Esophagus (tissue), 2 donors: ENCODE measurements at regions not wholly inside any gene's neighbourhood (a gene's known extent, or its start where the extent isn't known, plus 50 kb on each side); places are given as distances from the start of the nearest gene placed in this dataset.

Source experiments
- H3K27ac ChIP-seq, 2 donors: one replicate each; pipeline ENCODE4 v1.5.1; 2013; ENCODE audit warnings: low read depth in 2 of 2, mild to moderate bottlenecking in 2 of 2, inconsistent platforms in 1 of 2, low read length in 1 of 2, moderate library complexity in 1 of 2
- H3K27me3 ChIP-seq, 2 donors: one replicate each; pipeline ENCODE4 v1.6.1; 2013; ENCODE audit warnings: low read length in 2 of 2, control low read depth in 1 of 2, mild to moderate bottlenecking in 1 of 2; ENCODE audit not compliant: insufficient read depth in 2 of 2, control insufficient read depth in 1 of 2
- H3K36me3 ChIP-seq, 2 donors: one replicate each; pipeline ENCODE4 v1.6.1; 2013; ENCODE audit warnings: low read length in 1 of 2; ENCODE audit not compliant: control insufficient read depth in 2 of 2, insufficient read depth in 2 of 2
- H3K4me1 ChIP-seq, 2 donors: one replicate each; pipeline ENCODE4 v1.6.1; 2013; ENCODE audit warnings: low read length in 1 of 2; ENCODE audit not compliant: control insufficient read depth in 2 of 2, insufficient read depth in 2 of 2
- H3K4me3 ChIP-seq, 2 donors: one replicate each; pipeline ENCODE4 v1.5.1; 2013; ENCODE audit warnings: low read length in 2 of 2, mild to moderate bottlenecking in 2 of 2, low read depth in 1 of 2, moderate library complexity in 1 of 2
- H3K9me3 ChIP-seq, 2 donors: one replicate each; pipeline ENCODE4 v1.6.1; 2013; ENCODE audit warnings: mild to moderate bottlenecking in 2 of 2, low read depth in 1 of 2, low read length in 1 of 2, moderate library complexity in 1 of 2; ENCODE audit not compliant: control insufficient read depth in 2 of 2, insufficient read depth in 1 of 2
- WGBS, 2 donors: extraction: QIAGEN DNeasy Blood & Tissue Kit; methylation state at CpG; one replicate each; pipeline ENCODE4 v1.1.7; 2013; 5-methylcytosine and 5-hydroxymethylcytosine counted together
- donor health status: healthy with polysubstance abuse.
- donor health status: Bipolar disorder and iron deficiency.

DNA sequence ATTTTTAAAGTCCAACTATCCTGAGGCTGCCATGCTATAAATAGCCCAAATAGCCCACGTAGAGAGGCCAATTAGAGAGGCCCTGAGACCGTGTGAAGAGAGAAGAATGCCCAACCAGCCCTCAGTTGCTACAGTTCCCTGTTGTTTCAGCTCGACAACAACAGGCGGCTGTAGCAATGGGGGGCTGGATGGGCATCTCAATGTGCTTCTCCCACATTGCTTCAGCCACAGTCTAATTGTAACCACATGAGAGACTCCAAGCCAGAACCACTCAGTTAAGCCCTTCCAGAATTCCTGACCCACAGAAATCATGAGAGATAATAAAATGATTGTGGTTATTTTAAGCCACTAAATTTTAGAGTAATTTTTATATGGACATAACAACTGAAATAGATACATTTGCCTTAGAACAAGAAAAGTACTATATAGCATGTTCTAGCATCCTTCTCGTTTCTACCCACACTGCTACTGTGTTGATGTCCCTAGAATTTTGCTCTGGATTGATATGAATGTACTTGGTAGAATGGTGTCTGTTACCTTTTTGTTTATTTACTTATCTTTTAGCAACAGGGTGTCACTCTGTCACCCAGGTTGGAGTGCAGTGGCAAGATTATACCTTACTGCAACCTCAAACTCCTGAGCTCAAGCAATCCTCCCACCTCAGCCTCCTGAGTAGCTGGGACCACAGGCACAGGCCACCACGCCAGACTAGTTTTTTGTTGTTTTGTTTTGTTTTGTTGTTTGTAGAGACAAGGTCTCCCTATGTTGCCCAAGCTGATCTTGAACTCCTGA lies 436.4 kb downstream of the BCOR start:
- Histone ChIP-seq H3K9me3 (no peaks in the 10 kb centered on the region), H3K4me3 (no peak overlapping the region), H3K27me3 (no peaks in the 10 kb centered on the region), H3K4me1 (no peaks in the 10 kb centered on the region), H3K36me3 (no peaks in the 10 kb centered on the region), H3K27ac (no peak overlapping the region)
- 68 to 88% methylated on average over 6 of the region's 6 CpGs for WGBS, 2 donors

DNA sequence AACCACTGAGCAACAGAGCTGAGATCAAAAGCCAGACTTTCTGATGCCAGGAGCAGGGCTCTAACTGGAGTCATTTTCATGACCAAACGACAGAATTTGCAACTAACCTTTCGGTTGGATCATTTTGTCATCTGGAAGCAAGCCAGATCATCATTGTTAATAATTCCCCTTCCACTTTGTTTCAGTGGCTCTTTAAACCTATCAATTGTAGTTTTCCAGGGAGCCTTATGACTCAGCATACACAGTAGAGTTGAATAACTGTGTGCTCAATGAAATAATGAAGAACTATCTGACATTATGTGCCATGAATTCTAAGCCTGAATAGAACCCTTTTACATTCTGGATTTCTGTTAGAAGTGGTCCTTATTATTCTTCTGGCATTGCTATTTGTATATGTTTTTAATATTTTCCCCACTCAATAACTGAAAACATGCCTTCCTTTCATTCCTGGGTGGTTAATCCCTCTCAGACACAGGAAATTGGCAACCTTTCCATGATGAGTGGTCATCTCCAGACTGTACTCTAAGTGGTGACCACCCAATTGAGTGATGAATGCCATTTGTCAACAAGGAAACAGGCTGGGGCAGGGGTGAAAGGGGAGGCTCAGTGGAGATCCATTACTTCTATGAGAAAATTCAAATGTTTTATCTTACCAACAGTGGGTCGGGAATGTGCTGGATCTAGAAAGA lies 431.8 kb downstream of the BCOR start:
- WGBS, 2 donors = 58 to 61% methylated on average over 3 of the region's 3 CpGs
- Histone ChIP-seq H3K36me3 (no peaks in the 10 kb centered on the region), H3K27ac (no peak overlapping the region), H3K4me3 (no peak overlapping the region), H3K4me1 (no peaks in the 10 kb centered on the region), H3K27me3 (peaks cover 0 to 2% of the 10 kb centered on the region in 2 donors), H3K9me3 (no peaks in the 10 kb centered on the region)

DNA sequence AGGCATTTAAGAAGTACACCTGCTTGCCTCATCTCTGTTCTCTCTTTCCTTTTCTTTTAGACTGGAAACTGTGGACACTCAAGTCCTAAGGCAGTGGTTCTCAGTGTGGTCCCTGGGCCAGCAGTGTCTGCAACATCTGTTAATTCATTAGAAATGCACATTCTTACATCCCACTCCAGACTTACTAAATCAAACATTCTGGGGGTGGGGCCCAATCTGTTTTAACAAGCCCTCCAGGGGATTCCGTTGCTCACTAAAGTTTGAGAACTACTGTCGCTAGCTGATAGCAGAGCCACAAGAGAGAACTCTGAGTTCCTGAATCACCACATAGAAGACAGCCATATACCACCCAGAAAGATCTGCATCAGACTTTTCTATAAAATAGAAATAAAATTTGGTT lies 430.6 kb downstream of the BCOR start:
- Histone ChIP-seq H3K36me3 (no peaks in the 10 kb centered on the region), H3K27ac (no peak overlapping the region), H3K4me1 (no peaks in the 10 kb centered on the region), H3K27me3 (peaks cover 0 to 3% of the 10 kb centered on the region in 2 donors), H3K4me3 (no peak overlapping the region), H3K9me3 (peaks cover 0 to 3% of the 10 kb centered on the region in 2 donors)
- whole genome bisulfite sequencing, 2 donors = 66 to 86% methylated on average over 2 of the region's 2 CpGs

GRCh38 chrX:39667736-39668482 lies 429.8 kb downstream of the BCOR start:
- Histone ChIP-seq H3K4me1 (no peaks in the 10 kb centered on the region), H3K27ac (no peak overlapping the region), H3K27me3 (peaks cover 0 to 3% of the 10 kb centered on the region in 2 donors), H3K9me3 (peaks cover 0 to 3% of the 10 kb centered on the region in 2 donors), H3K4me3 (no peak overlapping the region), H3K36me3 (no peaks in the 10 kb centered on the region)
- WGBS, 2 donors = 75 to 89% methylated on average over 9 of the region's 9 CpGs

DNA sequence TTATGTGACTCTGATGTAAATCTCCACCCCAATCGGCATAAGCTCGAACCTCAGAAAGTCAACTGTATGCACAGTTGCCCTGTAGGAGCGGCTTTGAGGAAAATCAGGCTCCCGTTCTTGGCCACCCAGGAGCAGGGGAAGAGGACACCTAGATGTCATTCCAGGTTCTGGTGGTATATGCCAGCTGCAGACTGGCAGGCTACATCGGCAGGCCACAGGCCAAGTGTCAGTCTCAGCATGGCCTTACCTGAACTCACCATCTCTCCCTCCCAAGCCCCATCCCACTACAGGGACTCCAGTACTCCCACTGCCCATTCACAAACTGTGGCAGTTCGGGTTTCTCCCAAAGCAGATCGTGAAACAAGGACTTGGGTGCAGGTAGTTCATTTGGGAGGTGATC lies 428.1 kb downstream of the BCOR start:
- H3K27me3 ChIP-seq = peaks cover 0 to 3% of the 10 kb centered on the region in 2 donors
- no peaks in the 10 kb centered on the region for H3K36me3 ChIP-seq
- 86 to 94% methylated on average over 7 of the region's 7 CpGs for WGBS, 2 donors
- H3K27ac ChIP-seq = no peak overlapping the region
- no peaks in the 10 kb centered on the region for H3K4me1 ChIP-seq
- H3K4me3 ChIP-seq = no peak overlapping the region
- H3K9me3 ChIP-seq = peaks cover 0 to 3% of the 10 kb centered on the region in 2 donors

GRCh38 chrX:39670281-39670680 lies 427.5 kb downstream of the BCOR start:
- Histone ChIP-seq H3K27ac (no peak overlapping the region), H3K36me3 (no peaks in the 10 kb centered on the region), H3K4me1 (no peaks in the 10 kb centered on the region), H3K9me3 (peaks cover 0 to 3% of the 10 kb centered on the region in 2 donors), H3K4me3 (no peak overlapping the region), H3K27me3 (peaks cover 0 to 3% of the 10 kb centered on the region in 2 donors)
- WGBS, 2 donors = 73 to 85% methylated on average over 5 of the region's 5 CpGs

- H3K9me3 ChIP-seq = peaks cover 0 to 3% of the 10 kb centered on the region in 2 donors
- H3K4me3 ChIP-seq = no peak overlapping the region
- no peaks in the 10 kb centered on the region for H3K36me3 ChIP-seq
- peaks cover 0 to 3% of the 10 kb centered on the region in 2 donors for H3K27me3 ChIP-seq
- H3K27ac ChIP-seq = no peak overlapping the region
- H3K4me1 ChIP-seq = no peaks in the 10 kb centered on the region
- WGBS, 2 donors = 85 to 96% methylated on average over 2 of the region's 2 CpGs
Measured at GRCh38 chrX:39672405-39672804, 425.4 kb downstream of the BCOR start.

GRCh38 chrX:39674490-39675161 lies 423.1 kb downstream of the BCOR start:
- H3K4me1 ChIP-seq = no peaks in the 10 kb centered on the region
- H3K27me3 ChIP-seq = peaks cover 0 to 3% of the 10 kb centered on the region in 2 donors
- no peak overlapping the region for H3K27ac ChIP-seq
- H3K4me3 ChIP-seq = no peak overlapping the region
- WGBS, 2 donors = 78 to 94% methylated on average over 5 of the region's 5 CpGs
- H3K9me3 ChIP-seq = peaks cover 0 to 3% of the 10 kb centered on the region in 2 donors
- no peaks in the 10 kb centered on the region for H3K36me3 ChIP-seq

GRCh38 chrX:39675162-39675553 lies 422.6 kb downstream of the BCOR start:
- 89 to 93% methylated on average over 6 of the region's 6 CpGs for WGBS, 2 donors

More at GRCh38 chrX:39675162-39675553, 422.6 kb downstream of the BCOR start:
- Histone ChIP-seq H3K9me3 (peaks cover 0 to 3% of the 10 kb centered on the region in 2 donors), H3K4me1 (no peaks in the 10 kb centered on the region), H3K4me3 (no peak overlapping the region), H3K27me3 (peaks cover 0 to 3% of the 10 kb centered on the region in 2 donors), H3K36me3 (no peaks in the 10 kb centered on the region), H3K27ac (no peak overlapping the region)
